ENCODE measurements at regions not wholly inside any gene's neighbourhood (a gene's known extent, or its start where the extent isn't known, plus 50 kb on each side); places are given as distances from the start of the nearest gene placed in this dataset.

DNA sequence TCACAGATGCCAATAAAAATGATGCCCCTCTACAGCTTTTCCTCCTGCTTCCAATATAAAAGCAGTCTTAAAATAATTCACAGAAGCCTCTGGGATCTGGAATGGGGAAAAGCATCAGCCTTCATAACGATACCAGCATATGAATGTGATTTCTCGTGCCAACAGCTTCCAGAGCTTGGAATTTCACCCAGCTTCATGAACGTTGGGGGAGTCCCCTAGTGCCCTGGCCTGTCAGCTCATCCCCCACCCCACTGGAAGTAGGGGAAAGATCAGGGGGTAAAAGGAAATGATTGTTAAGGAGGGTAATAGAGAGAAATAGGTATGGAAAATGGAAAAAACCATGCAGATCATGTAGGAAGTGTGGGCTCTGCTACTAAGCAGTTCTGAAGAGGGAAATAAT is 253.6 kb downstream of the INHBA start:
- TF ChIP-seq, protein P1, sequence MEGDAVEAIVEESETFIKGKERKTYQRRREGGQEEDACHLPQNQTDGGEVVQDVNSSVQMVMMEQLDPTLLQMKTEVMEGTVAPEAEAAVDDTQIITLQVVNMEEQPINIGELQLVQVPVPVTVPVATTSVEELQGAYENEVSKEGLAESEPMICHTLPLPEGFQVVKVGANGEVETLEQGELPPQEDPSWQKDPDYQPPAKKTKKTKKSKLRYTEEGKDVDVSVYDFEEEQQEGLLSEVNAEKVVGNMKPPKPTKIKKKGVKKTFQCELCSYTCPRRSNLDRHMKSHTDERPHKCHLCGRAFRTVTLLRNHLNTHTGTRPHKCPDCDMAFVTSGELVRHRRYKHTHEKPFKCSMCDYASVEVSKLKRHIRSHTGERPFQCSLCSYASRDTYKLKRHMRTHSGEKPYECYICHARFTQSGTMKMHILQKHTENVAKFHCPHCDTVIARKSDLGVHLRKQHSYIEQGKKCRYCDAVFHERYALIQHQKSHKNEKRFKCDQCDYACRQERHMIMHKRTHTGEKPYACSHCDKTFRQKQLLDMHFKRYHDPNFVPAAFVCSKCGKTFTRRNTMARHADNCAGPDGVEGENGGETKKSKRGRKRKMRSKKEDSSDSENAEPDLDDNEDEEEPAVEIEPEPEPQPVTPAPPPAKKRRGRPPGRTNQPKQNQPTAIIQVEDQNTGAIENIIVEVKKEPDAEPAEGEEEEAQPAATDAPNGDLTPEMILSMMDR (IDR thresholded peaks at IDR 0.05): no peak
- no peak for TF ChIP-seq POLR2A (IDR thresholded peaks at IDR 0.05)
